ENCODE measurements at regions not wholly inside any gene's neighbourhood (a gene's known extent, or its start where the extent isn't known, plus 50 kb on each side); places are given as distances from the start of the nearest gene placed in this dataset.
A peak's percentile ranks its signal among the peaks of the same experiment; 100 is the strongest.

DNA sequence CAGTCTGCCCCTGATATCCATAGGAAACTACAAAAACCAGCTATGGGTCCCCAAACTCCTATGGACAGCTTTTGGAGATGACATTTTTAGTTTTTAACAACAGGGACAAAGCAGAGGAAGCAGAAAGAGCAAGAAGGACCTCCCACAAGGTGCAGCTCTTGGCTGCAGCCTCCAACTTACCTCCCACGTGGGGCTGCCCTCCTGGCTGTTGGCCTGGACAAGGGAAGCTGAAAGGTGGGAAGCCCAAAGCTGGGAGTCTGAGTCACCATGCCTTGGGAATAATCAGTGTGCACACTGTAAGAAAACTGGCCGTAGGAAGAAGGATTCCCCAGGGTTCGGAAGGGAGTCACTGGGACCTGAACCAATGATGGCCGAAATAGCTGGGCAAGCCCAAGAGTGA lies 51.8 kb upstream of the PAX1 start:
- DNase-seq = no peak

- DNase-seq = no peak
These were observed 62.0 kb upstream of the PAX1 start for GRCh38 chr20:21643417-21643816.

DNA sequence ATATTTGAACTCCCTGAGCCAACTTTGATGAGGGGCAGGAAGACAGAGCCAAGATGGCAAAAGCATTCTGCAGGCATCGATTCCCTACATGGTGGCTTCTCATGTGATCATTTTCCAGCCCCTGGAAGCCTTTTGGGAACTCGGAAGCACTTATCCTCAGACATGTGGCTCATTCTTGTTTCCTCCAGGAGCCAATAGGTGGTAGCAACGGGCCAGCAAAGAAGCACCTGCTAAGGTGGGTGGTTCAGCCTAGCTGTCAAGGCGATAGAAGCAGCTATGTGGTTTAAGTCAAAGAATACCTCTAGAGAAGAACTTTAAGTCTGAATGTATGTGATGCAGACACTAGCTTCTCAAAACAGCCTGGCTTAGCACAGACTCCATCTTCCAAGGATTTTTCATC lies 64.9 kb upstream of the PAX1 start:
- no peak for DNase-seq

DNA sequence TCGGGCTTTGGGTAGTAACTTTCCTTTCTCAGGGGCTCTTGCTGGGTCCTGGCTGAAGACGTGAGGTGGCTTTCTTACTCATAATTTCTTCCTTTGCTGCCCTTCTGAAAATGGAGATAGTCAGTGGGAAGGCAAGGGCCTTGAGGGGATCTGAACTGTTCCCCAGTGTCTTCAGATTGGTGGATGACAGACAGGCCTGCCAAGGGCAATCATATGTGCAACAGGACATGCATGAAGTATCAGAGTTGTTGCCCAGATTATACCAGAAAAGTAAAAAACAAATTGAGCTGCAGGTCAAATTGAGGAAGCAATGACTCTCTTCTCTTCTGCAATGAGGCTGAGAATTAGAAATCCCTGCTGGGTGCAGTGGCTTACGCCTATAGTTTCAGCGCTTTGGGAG lies 71.6 kb upstream of the PAX1 start:
- no peak for DNase-seq

- no peak for DNase-seq
These were observed 72.8 kb upstream of the PAX1 start for GRCh38 chr20:21632735-21633053.

- no peak for DNase-seq
These were observed 73.3 kb upstream of the PAX1 start for GRCh38 chr20:21632031-21632734.

- DNase-seq = no peak
These were observed 76.7 kb upstream of the PAX1 start for GRCh38 chr20:21628800-21629199.

DNA sequence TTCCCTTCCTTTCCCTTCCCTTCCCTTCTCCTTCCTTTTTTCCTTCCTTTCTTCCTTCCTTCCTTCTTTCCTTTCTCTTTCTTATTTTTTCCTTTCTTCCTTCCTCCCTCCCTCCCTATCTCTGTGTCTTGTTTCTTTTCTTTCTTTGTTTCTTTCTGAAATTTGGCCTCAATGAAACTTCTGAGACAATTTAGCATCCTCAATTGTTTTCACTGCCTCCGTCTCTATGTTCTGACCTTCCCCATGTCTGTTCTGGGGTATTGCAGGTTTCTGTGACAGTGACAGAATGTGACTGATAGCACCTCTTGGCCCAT lies 81.7 kb upstream of the PAX1 start:
- no peak for DNase-seq

DNA sequence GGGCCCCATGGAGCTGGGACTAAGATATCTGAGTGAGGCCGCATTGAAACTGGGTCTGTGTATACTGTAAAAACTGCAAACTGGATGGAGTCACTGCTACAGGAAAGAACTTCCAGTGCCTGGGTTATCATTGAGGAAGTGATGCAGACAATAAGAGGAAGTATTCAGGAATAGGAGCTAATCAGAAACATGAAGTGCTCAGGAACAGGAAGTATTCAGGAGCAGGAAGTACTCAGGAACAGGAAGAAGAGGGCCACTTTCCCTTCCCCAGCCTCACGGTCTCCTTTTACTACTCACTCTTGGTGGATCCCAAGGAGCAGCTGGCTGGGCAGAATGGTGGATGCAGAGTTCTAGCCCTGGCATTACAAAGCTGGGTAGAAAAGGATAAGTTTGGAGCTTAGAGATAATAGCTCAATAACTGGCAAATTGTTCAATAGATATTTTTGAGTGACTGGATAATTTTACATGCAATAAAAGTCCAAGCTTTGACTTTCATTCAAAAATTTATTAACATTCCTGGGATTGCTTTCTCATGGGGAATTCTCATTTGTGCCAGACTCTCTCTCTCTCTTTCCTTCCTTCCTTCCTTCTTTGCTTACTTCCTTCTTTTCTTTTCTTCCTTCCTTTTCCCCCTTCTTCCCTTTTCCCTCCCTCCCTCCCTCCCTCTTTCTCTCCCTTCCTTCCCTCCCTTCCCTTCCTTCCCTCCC lies 82.2 kb upstream of the PAX1 start:
- DNase-seq = no peak

GRCh38 chr20:21622097-21622857 lies 83.2 kb upstream of the PAX1 start:
- no peak for DNase-seq

GRCh38 chr20:21618759-21619416 lies 86.6 kb upstream of the PAX1 start:
- DNase-seq = no peak

DNA sequence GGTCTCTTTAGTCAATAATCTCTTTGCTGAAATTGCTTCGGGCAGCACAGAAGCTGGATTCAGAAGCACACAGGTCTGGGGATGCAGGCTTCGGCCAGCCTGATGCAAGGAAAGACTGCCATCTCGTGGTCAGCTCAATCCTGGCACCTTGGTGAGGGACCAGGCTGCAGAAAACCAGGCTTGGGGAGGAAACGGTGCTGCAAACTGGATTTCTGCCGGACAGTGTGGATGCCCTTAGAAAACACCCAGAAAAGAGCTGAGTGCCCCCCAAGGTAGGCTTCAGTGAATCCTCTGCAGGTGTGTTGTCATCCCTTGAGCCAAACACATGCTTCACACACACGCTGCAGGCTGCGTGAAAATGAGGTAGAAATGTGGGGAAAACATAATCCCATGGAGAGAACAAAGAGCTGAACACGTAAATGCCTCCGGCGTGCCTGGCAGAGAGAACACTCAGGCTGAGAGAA lies 89.8 kb upstream of the PAX1 start:
- DNase-seq = peak; percentile 69

GRCh38 chr20:21614980-21615379 lies 90.5 kb upstream of the PAX1 start:
- DNase-seq = no peak

DNA sequence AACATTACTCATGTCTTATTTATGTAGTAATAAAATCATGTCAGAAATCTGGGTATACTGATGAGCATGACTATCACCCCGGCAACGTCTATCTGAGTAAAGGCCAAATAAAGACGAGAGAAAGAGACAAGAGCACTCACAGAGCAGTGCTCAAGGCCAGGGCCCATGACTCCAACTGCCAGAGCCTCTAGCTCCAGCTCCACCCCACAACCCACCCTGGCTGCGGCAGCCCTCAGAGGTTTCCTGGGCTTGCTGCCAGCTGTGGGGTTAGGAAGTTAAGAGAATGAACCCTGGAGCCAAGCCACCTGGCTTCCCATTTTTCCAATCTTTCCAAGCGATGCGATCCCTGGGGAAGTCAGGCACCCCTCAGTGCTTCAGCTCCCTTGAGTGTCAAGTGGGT lies 92.0 kb upstream of the PAX1 start:
- DNase-seq = no peak

GRCh38 chr20:21609981-21610380 lies 95.5 kb upstream of the PAX1 start:
- no peak for DNase-seq

DNA sequence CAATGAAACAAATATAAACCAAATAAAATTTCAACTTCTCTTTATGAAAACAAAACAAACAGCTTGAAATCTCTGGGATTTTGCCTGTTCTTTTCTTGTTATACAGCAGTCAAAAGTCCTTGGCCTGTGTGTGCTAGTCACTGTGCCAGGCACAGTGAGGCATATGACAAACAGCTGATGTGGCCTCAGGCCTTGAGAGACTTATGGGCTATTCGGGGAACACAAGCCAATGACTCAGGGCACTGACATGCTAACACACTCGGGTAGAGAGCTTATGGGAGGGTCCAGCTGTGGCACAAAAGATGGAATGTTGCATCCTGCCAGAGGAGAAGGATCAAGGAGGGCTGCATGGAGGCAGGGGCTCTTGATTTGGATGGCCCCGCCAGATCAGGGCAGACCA lies 95.4 kb upstream of the NKX2-2 start:
- no peak for DNase-seq

DNA sequence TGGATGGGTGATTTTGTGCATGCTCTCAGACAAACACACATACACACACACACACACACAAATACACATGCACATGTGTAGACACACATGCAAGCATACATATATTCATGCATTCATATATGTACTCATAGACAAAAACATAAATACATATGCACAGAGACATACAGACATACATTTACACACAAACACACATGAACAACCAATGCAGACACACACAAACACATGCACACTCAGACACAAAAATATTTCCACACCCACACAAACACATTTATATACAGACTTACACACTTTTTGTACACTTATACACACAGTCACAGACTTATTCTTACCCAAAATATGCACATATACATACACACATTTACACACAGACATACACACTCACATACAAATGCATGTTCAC lies 94.9 kb upstream of the NKX2-2 start:
- no peak for DNase-seq

DNA sequence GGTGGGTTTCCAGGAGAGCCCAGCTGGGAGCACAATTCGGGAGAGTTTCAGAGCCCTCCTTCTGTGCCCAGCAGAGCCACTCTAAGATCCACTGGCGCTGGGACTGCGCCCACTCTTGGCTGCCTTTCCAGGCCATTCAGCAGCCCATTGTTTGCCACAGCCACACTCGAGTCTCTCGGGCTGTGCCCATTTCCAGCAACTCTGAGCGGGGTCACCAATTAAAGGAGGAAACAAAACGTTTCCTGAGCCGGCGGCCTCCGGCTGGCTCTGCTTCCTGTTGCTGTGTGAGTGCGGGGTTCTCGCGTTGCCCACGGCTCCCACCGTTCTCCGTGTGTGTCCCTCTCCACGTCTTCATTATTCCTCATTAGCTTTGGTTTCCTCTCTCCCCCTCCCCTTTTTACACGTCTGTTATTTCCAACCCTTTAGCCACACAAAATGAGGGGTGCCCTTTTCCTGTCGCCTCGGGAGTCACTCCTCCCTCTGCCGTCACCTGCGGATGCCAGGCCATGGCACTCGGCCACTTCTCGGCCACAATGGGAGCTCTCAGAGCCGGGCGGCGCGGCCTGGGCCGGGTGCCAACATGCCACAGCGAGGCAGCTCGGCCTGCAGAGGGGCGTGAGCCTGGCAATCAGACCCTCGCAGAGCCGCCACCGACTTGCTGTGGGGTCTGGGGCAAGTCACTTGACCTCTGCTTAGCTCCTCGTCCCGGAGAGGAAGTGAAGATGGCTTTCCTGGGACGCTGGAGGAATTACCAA lies 94.3 kb upstream of the NKX2-2 start:
- DNase-seq = peak; percentile 26

DNA sequence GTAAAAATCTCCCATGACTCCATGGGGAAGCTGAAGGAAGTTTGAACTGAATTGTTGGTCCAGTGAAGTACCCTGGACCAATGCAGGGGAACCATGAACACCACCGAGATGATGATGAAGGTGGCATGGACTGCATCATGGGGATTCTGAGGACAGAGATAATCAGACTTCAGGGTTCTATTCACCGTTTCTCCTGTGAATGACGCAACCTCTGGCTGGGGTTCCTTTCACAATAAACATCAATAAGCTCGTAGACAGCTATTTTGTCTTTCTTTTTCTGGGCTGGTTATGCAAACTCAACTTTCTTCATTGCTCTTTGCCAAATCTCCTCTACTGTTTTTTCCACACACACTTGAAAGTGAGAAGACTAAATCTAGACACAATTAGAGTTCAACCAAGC lies 87.9 kb upstream of the NKX2-2 start:
- DNase-seq = no peak

GRCh38 chr20:21586682-21587081 lies 72.8 kb upstream of the NKX2-2 start:
- no peak for DNase-seq

DNA sequence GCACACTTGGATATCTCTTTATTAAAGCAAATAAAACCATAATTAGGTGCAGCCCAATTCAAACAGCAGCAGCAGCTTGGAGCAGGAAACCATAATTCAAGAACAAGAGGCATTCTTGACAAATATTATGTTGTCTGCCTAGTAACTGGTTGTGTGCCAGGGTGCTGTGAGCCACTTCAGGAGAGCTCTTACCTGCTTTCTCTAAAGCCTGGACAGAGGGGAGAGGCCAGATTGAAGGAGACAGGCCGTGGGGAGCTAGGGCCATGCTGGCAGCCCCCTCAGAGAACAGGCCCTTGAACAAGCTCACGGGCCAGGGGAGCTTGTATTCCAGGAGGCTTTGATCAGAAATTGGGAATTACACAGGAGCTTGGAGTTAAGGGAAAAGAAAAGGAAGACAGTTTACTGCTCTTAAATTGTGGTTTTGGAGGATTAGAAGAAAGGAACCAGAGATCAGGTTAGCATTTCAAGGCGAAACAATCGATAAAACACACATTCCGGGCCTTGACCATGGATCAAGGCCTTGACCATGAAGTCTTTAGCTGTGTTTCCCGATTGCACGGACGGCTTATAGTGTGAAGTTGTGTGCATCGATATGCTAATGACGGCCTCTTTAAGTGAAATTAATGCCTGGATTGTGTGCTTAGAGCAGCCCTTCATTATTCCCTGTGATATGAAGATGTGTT lies 69.8 kb upstream of the NKX2-2 start:
- DNase-seq = no peak

DNA sequence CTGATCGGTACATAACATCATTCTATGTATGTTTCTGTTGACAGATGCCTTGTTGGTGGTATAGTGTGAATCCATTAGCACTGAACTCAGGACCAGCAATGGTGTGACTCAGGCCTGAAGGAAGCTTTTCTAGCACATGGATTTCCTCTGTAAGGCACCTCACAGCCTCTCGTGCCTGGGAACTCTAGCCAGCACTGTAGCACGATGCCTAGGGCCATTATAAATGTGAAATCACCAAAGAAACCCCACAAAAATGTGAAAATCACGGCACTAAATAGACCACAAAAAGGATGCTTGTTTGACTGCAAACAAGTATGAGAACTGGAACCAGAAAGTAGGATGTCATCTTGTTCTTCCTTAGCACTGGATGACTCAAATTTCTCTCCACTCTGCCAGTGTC lies 63.7 kb upstream of the NKX2-2 start:
- no peak for DNase-seq
